Ureter (tissue), 1 donor: ENCODE measurements at regions not wholly inside any gene's neighbourhood (a gene's known extent, or its start where the extent isn't known, plus 50 kb on each side); places are given as distances from the start of the nearest gene placed in this dataset.
"Not testable (repeated sequence)": the region's sequence is repeated elsewhere in the genome, so short reads cannot be mapped to it uniquely, and the experiment has no call there.

Experiments
- DNase-seq: peaks from one replicate; pipeline ENCODE4 v3.0.0-alpha.2; 2020; ENCODE audit warnings: low spot score
- donor health status: DM: yes; HTN: yes; CAD: no.

- DNase-seq: no peak
These were observed 118.9 kb downstream of the ACAA2 start for GRCh38 chr18:49694402-49694801.

- DNase-seq: no peak
These were observed 119.7 kb downstream of the ACAA2 start for GRCh38 chr18:49693717-49694005.

- DNase-seq: no peak
These were observed 120.2 kb downstream of the ACAA2 start for GRCh38 chr18:49692906-49693716.

GRCh38 chr18:49691177-49691608 lies 122.1 kb downstream of the ACAA2 start:
- DNase-seq: no peak

GRCh38 chr18:49690312-49690711 lies 123.0 kb downstream of the ACAA2 start:
- no peak for DNase-seq

- DNase-seq: no peak
These were observed 123.5 kb downstream of the LIPG start for GRCh38 chr18:49685231-49685942.

GRCh38 chr18:49682803-49683190 lies 120.9 kb downstream of the LIPG start:
- not testable (repeated sequence) for DNase-seq

GRCh38 chr18:49682173-49682802 lies 120.4 kb downstream of the LIPG start:
- no peak for DNase-seq

- DNase-seq: no peak
These were observed 119.5 kb downstream of the LIPG start for GRCh38 chr18:49681387-49681786.

GRCh38 chr18:49678440-49678839 lies 116.6 kb downstream of the LIPG start:
- DNase-seq: no peak

GRCh38 chr18:49677762-49678413 lies 116.0 kb downstream of the LIPG start:
- DNase-seq: no peak

GRCh38 chr18:49677081-49677480 lies 115.2 kb downstream of the LIPG start:
- DNase-seq: no peak

- no peak for DNase-seq
These were observed 111.4 kb downstream of the LIPG start for GRCh38 chr18:49673281-49673680.

- DNase-seq: no peak
These were observed 111.0 kb downstream of the LIPG start for GRCh38 chr18:49672853-49673252.

- no peak for DNase-seq
These were observed 107.5 kb downstream of the LIPG start for GRCh38 chr18:49669403-49669802.

GRCh38 chr18:49668574-49669275 lies 106.9 kb downstream of the LIPG start:
- DNase-seq: no peak

GRCh38 chr18:49667462-49667861 lies 105.6 kb downstream of the LIPG start:
- DNase-seq: no peak

GRCh38 chr18:49666045-49666775 lies 104.4 kb downstream of the LIPG start:
- no peak for DNase-seq

- DNase-seq: no peak
These were observed 102.3 kb downstream of the LIPG start for GRCh38 chr18:49663899-49664890.

- DNase-seq: no peak
These were observed 100.6 kb downstream of the LIPG start for GRCh38 chr18:49662506-49662905.
